H1 (cell line): ENCODE measurements at regions not wholly inside any gene's neighbourhood (a gene's known extent, or its start where the extent isn't known, plus 50 kb on each side); places are given as distances from the start of the nearest gene placed in this dataset.

Source experiments
- CTCF ChIA-PET: fragments of 300-600 bp; sonication (Branson Sonifier 250); formaldehyde crosslinking; loops from one replicate; lab custom pipeline; 2021; ENCODE audit not compliant: partially characterized antibody; lab: Charles Lee
- POLR2A ChIA-PET: fragments of 300-600 bp; sonication (Branson Sonifier 250); formaldehyde crosslinking; loops from one replicate; lab custom pipeline; 2021; ENCODE audit warnings: inconsistent platforms; ENCODE audit not compliant: partially characterized antibody; lab: Charles Lee
- DNase-seq, 2 experiments: peaks; one replicate each; pipeline versions ENCODE4 v3.0.0 to v3.0.0-alpha.2; 2010 to 2022; ENCODE audit warnings: low spot score in 2 of 2, low read depth in 1 of 2, mixed read lengths in 1 of 2
- FAIRE-seq: peaks from 2 replicates; lab custom pipeline; 2011; peaks lifted over from hg19 to GRCh38; lab: Jason Lieb, UNC
- H2AFZ ChIP-seq: 2 replicates; pipeline ENCODE4 v1.8.1; 2012; ENCODE audit warnings: low read length, inconsistent platforms
- H2AK5ac ChIP-seq: 2 replicates; pipeline ENCODE4 v1.6.1; 2013; ENCODE audit warnings: low read depth, low read length
- H2BK120ac ChIP-seq: replicated peaks from 2 replicates; pipeline ENCODE3; 2013; ENCODE audit warnings: low read depth, low read length, inconsistent platforms
- H2BK12ac ChIP-seq: 2 replicates; pipeline ENCODE4 v1.6.1; 2013; ENCODE audit warnings: low read depth, low read length
- H2BK15ac ChIP-seq: 2 replicates; pipeline ENCODE4 v1.6.1; 2013; ENCODE audit warnings: low read length
- H2BK20ac ChIP-seq: 2 replicates; pipeline ENCODE4 v1.6.1; 2013; ENCODE audit warnings: low read length
- H2BK5ac ChIP-seq: 2 replicates; pipeline ENCODE4 v1.6.1; 2013; ENCODE audit warnings: low read depth, low read length
- H3K14ac ChIP-seq: 2 replicates; pipeline ENCODE4 v1.6.1; 2013; ENCODE audit warnings: inconsistent platforms; ENCODE audit not compliant: insufficient read length
- H3K18ac ChIP-seq: 2 replicates; pipeline ENCODE4 v1.6.1; 2013; ENCODE audit warnings: low read length; ENCODE audit errors: extremely low read depth
- H3K23ac ChIP-seq: 2 replicates; pipeline ENCODE4 v1.6.1; 2013; ENCODE audit warnings: inconsistent platforms; ENCODE audit not compliant: insufficient read length
- H3K23me2 ChIP-seq: 2 replicates; pipeline ENCODE4 v1.6.1; 2013; ENCODE audit warnings: low read depth, low read length
- H3K27ac ChIP-seq: 2 replicates; pipeline ENCODE4 v1.6.1; 2011; ENCODE audit warnings: low read depth, low read length, inconsistent platforms
- H3K27me3 ChIP-seq, 4 experiments: replicated peaks in 1 of 4; 1 replicate in 1 of 4; 2 replicates in 3 of 4; pipeline versions ENCODE4 v1.6.1 to v1.8.1; 2011 to 2013; ENCODE audit warnings: low read length in 3 of 4, mild to moderate bottlenecking in 3 of 4, inconsistent platforms in 2 of 4, mixed read lengths in 2 of 4, moderate library complexity in 1 of 4; ENCODE audit not compliant: control insufficient read depth in 3 of 4, insufficient read depth in 3 of 4; ENCODE audit errors: extremely low read depth in 1 of 4
- H3K36me3 ChIP-seq, 4 experiments: 2 replicates each; pipeline versions ENCODE4 v1.6.1 to v1.8.1; 2011 to 2013; ENCODE audit warnings: mild to moderate bottlenecking in 4 of 4, low read length in 3 of 4, moderate library complexity in 2 of 4, control low read depth in 1 of 4, inconsistent platforms in 1 of 4; ENCODE audit not compliant: insufficient read depth in 4 of 4, control insufficient read depth in 2 of 4
- H3K4ac ChIP-seq: replicated peaks from 2 replicates; pipeline ENCODE3; 2013; ENCODE audit warnings: low read length, low read depth, mixed read lengths, inconsistent platforms; ENCODE audit not compliant: insufficient read length
- H3K4me1 ChIP-seq, 4 experiments: replicated peaks in 1 of 4; 1 replicate in 1 of 4; 2 replicates in 3 of 4; pipeline versions ENCODE4 v1.6.1 to v1.8.1; 2011 to 2013; ENCODE audit warnings: low read length in 3 of 4, inconsistent platforms in 2 of 4, mixed read lengths in 1 of 4; ENCODE audit not compliant: insufficient read depth in 4 of 4, control insufficient read depth in 3 of 4
- H3K4me2 ChIP-seq, 2 experiments: 2 replicates each; pipeline versions ENCODE4 v1.6.1 to v1.8.1; 2011 to 2013; ENCODE audit warnings: low read depth in 2 of 2, low read length in 2 of 2, control low read depth in 1 of 2, inconsistent platforms in 1 of 2, mild to moderate bottlenecking in 1 of 2; ENCODE audit not compliant: insufficient read depth in 1 of 2
- H3K4me3 ChIP-seq, 4 experiments: fragments of 200-600, 300-600 bp in 1 of 4; sonication (generic), shearing (Covaris generic), sonication (Bioruptor Twin) in 1 of 4; 2 replicates each; pipeline versions ENCODE4 v1.5.1 to v1.8.1; 2011 to 2016; ENCODE audit warnings: low read length in 4 of 4, low read depth in 3 of 4, control low read depth in 2 of 4, inconsistent platforms in 2 of 4, mild to moderate bottlenecking in 2 of 4, mixed read lengths in 1 of 4, moderate library complexity in 1 of 4; ENCODE audit not compliant: insufficient read depth in 2 of 4; ENCODE audit errors: extremely low read depth in 1 of 4
- H3K56ac ChIP-seq: replicated peaks from 2 replicates; pipeline ENCODE3; 2013; ENCODE audit warnings: low read depth, mild to moderate bottlenecking, mixed read lengths, low read length, inconsistent platforms; ENCODE audit not compliant: insufficient read length
- H3K79me1 ChIP-seq: 2 replicates; pipeline ENCODE4 v1.6.1; 2013; ENCODE audit warnings: low read depth, low read length, control low read depth
- H3K79me2 ChIP-seq, 2 experiments: 2 replicates each; pipeline versions ENCODE4 v1.6.1 to v1.8.1; 2012 to 2013; ENCODE audit warnings: low read length in 2 of 2, mild to moderate bottlenecking in 2 of 2, inconsistent platforms in 1 of 2; ENCODE audit not compliant: insufficient read depth in 2 of 2, control insufficient read depth in 1 of 2
- H3K9ac ChIP-seq, 4 experiments: replicated peaks in 1 of 4; 1 replicate in 1 of 4; 2 replicates in 3 of 4; pipeline versions ENCODE4 v1.6.1 to v1.8.1; 2011 to 2013; ENCODE audit warnings: low read depth in 3 of 4, low read length in 3 of 4, control low read depth in 2 of 4, mild to moderate bottlenecking in 2 of 4, moderate library complexity in 2 of 4, inconsistent platforms in 1 of 4; ENCODE audit errors: extremely low read depth in 1 of 4
- H3K9me3 ChIP-seq, 2 experiments: 2 replicates each; pipeline versions ENCODE4 v1.6.1 to v1.8.1; 2012 to 2013; ENCODE audit warnings: mild to moderate bottlenecking in 2 of 2, moderate library complexity in 2 of 2, control low read depth in 1 of 2, inconsistent platforms in 1 of 2, low read depth in 1 of 2, low read length in 1 of 2, mixed read lengths in 1 of 2; ENCODE audit not compliant: insufficient read depth in 2 of 2
- H4K20me1 ChIP-seq, 2 experiments: replicated peaks in 1 of 2; 2 replicates each; pipeline versions ENCODE3 to v1.8.1; 2011 to 2013; ENCODE audit warnings: inconsistent platforms in 2 of 2, low read length in 2 of 2, mild to moderate bottlenecking in 1 of 2; ENCODE audit not compliant: insufficient read depth in 2 of 2, control insufficient read depth in 1 of 2
- H4K5ac ChIP-seq: 2 replicates; pipeline ENCODE4 v1.6.1; 2013; ENCODE audit warnings: low read length, low read depth, mixed read lengths, inconsistent platforms; ENCODE audit not compliant: insufficient read length
- H4K8ac ChIP-seq: 2 replicates; pipeline ENCODE4 v1.8.0; 2013; ENCODE audit warnings: mild to moderate bottlenecking, moderate library complexity, low read length, inconsistent platforms; ENCODE audit not compliant: insufficient read depth; ENCODE audit errors: extremely low read depth
- H4K91ac ChIP-seq: replicated peaks from 2 replicates; pipeline ENCODE3; 2013; ENCODE audit warnings: low read length, mixed read lengths, inconsistent platforms; ENCODE audit not compliant: insufficient read length
- EGR1 ChIP-seq: IDR thresholded peaks from 2 replicates; pipeline ENCODE4 v1.6.1; 2011; ENCODE audit warnings: low read depth, low read length, borderline replicate concordance
- KDM4A ChIP-seq: IDR thresholded peaks from one replicate; pipeline ENCODE4 v1.7.1; 2012; ENCODE audit warnings: low read depth, mild to moderate bottlenecking, moderate library complexity, low read length, inconsistent platforms; ENCODE audit not compliant: severe bottlenecking
- SUZ12 ChIP-seq: fragments of 200-600 bp; sonication (generic); IDR thresholded peaks from 2 replicates; pipeline ENCODE4 v1.6.1; 2012; ENCODE audit warnings: mild to moderate bottlenecking, inconsistent platforms, low read length, moderate library complexity, mixed read lengths
- WGBS, 2 experiments: shearing (Covaris generic) in 1 of 2; methylation state at CpG; one replicate each; pipeline versions ENCODE4 v1.1.6 to v1.1.7; 2013 to 2015; ENCODE audit warnings: low lambda C conversion rate in 2 of 2, mixed read lengths in 2 of 2, inconsistent platforms in 1 of 2, low coverage in 1 of 2, missing lambda C conversion rate in 1 of 2; ENCODE audit not compliant: insufficient replicate concordance in 2 of 2, insufficient coverage in 1 of 2, insufficient read length in 1 of 2; ENCODE audit errors: extremely low coverage in 1 of 2, missing lambda C conversion rate in 1 of 2; 5-methylcytosine and 5-hydroxymethylcytosine counted together

DNA sequence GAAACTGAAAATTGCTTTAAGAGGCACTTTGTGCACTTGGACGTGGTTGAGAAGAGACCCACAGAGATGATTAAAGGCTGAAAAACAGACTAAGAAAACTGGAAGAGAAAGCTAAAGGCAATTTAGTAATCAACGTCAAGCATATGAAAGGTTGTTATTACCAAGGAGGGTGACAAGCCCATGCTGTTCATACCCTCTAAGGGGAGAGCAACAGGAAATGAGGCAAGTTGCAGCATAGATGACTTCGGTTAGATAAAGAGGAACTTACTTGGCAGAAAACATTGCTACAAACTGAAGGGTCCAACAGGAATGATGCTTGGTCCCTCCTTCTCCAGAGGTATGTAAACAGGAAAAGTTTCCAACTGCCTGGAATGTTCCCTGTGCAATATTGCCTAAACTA, 107.8 kb downstream of the DUSP6 start:
- WGBS, 2 experiments: 92% methylated on average over 3 of the region's 3 CpGs; no CpG with 5 or more reads in 1 of the 2 experiments
- Histone ChIP-seq H2BK120ac (no peak overlapping the region), H3K14ac (no peak overlapping the region), H4K20me1 (no peaks in the 10 kb centered on the region), H3K36me3 (no peaks in the 10 kb centered on the region), H4K91ac (no peak overlapping the region), H2BK20ac (no peak overlapping the region), H4K8ac (no peak overlapping the region), H4K5ac (no peak overlapping the region), H3K4me3 (no peak overlapping the region), H3K27ac (no peak overlapping the region), H3K9ac (no peak overlapping the region), H3K4me2 (no peak overlapping the region; a peak in 1 of 4 replicates), H3K23ac (no peak overlapping the region), H2BK5ac (no peak overlapping the region), H3K4me1 (peaks cover 0 to 15% (median 5%) of the 10 kb centered on the region in 4 experiments; a peak in 4 of 7 replicates)
- ChIA-PET CTCF (interaction anchor here (1.2 kb wide), 1 partner anchor 13 kb away, joined by 3 read pairs; no protein-coding TSS in a partner anchor), POLR2A (interaction anchor here (0.7 kb wide), 1 partner anchor 9 kb away, joined by 4 read pairs; no protein-coding TSS in a partner anchor)
- DNase-seq (no peak), FAIRE-seq (no peak)
- TF ChIP-seq EGR1: no peak
- no peak for TF ChIP-seq SUZ12
- TF ChIP-seq KDM4A: no peak
- TF ChIP-seq, all 59 proteins: peak for 0
- peaks cover 0 to 2% (median under 1%) of the 10 kb centered on the region in 4 experiments; a peak in 4 of 7 replicates for H3K27me3 ChIP-seq
- no peak overlapping the region for H3K4ac ChIP-seq
- no peak overlapping the region for H3K18ac ChIP-seq
- H2AFZ ChIP-seq: no peak overlapping the region
- H2BK12ac ChIP-seq: no peak overlapping the region
- H3K79me2 ChIP-seq: no peaks in the 10 kb centered on the region
- H3K9me3 ChIP-seq: no peaks in the 10 kb centered on the region
- H3K23me2 ChIP-seq: no peaks in the 10 kb centered on the region
- no peak overlapping the region for H2AK5ac ChIP-seq
- no peaks in the 10 kb centered on the region for H3K79me1 ChIP-seq
- no peak overlapping the region for H3K56ac ChIP-seq
- H2BK15ac ChIP-seq: no peak overlapping the region
